Ovary (tissue), 3 donors: ENCODE measurements at regions not wholly inside any gene's neighbourhood (a gene's known extent, or its start where the extent isn't known, plus 50 kb on each side); places are given as distances from the start of the nearest gene placed in this dataset.

Experiments used
- CTCF ChIP-seq, 3 donors: fragments of 450-650 bp in 2 of 3; fragments of 200-600 bp in 1 of 3; IDR thresholded peaks; one replicate each; pipeline versions ENCODE4 v1.5.1 to v1.8.0; 2016 to 2022; ENCODE audit warnings: antibody characterized with exemption in 3 of 3, mild to moderate bottlenecking in 1 of 3
- EP300 ChIP-seq: sonication (generic); formaldehyde crosslinking; IDR thresholded peaks from one replicate; pipeline ENCODE4 v1.6.1; 2017; ENCODE audit warnings: antibody characterized with exemption
- POLR2A ChIP-seq: fragments of 450-650 bp; IDR thresholded peaks from one replicate; pipeline ENCODE4 v1.6.1; 2017; ENCODE audit warnings: antibody characterized with exemption, mild to moderate bottlenecking, moderate library complexity
- donor health status: DM: no; HTN: no; CAD: no.

GRCh38 chr18:59083136-59083818 lies 56.4 kb upstream of the SEC11C start:
- TF ChIP-seq CTCF (IDR thresholded peaks at IDR 0.05), result no peak
- no peak for TF ChIP-seq POLR2A
- TF ChIP-seq EP300, result no peak
